Suprapubic skin (tissue), 4 donors: ENCODE measurements at regions not wholly inside any gene's neighbourhood (a gene's known extent, or its start where the extent isn't known, plus 50 kb on each side); places are given as distances from the start of the nearest gene placed in this dataset.

Experiments
- DNase-seq, 2 donors: peaks; one replicate each; pipeline ENCODE4 v3.0.0-alpha.2; 2019; ENCODE audit warnings: low spot score in 2 of 2
- H3K27ac ChIP-seq: fragments of 200-600 bp; sonication (generic); one replicate; pipeline ENCODE4 v1.5.1; 2019
- H3K27me3 ChIP-seq: fragments of 200-600 bp; sonication (generic); one replicate; pipeline ENCODE4 v1.5.1; 2019
- H3K36me3 ChIP-seq: fragments of 200-600 bp; sonication (generic); one replicate; pipeline ENCODE4 v1.5.1; 2019
- H3K4me1 ChIP-seq: fragments of 200-600 bp; sonication (generic); one replicate; pipeline ENCODE4 v1.5.1; 2019
- H3K4me3 ChIP-seq: fragments of 200-600 bp; sonication (generic); one replicate; pipeline ENCODE4 v1.5.1; 2019; ENCODE audit warnings: mild to moderate bottlenecking
- H3K9me3 ChIP-seq: fragments of 200-600 bp; sonication (generic); one replicate; pipeline ENCODE4 v1.5.1; 2019
- EP300 ChIP-seq: sonication (generic); formaldehyde crosslinking; IDR thresholded peaks from one replicate; pipeline ENCODE4 v1.6.1; 2017; ENCODE audit warnings: antibody characterized with exemption
- POLR2A ChIP-seq, 2 donors: fragments of 450-650 bp; IDR thresholded peaks; one replicate each; pipeline ENCODE4 v1.6.1; 2017; ENCODE audit warnings: antibody characterized with exemption in 2 of 2, mild to moderate bottlenecking in 2 of 2, moderate library complexity in 2 of 2
- POLR2AphosphoS5 ChIP-seq, 3 donors: sonication (generic); formaldehyde crosslinking; IDR thresholded peaks; one replicate each; pipeline ENCODE4 v1.6.1; 2017; ENCODE audit warnings: antibody characterized with exemption in 3 of 3
- WGBS: methylation state at CpG from one replicate; pipeline ENCODE4 v1.1.5; 2018; 5-methylcytosine and 5-hydroxymethylcytosine counted together
- TF ChIP-seq, protein P1 (sequence below), 2 donors: fragments of 200-600 bp in 1 of 2; fragments of 450-650 bp in 1 of 2; sonication (generic) in 1 of 2; IDR thresholded peaks; one replicate each; pipeline ENCODE4 v1.5.1; 2016 to 2019; ENCODE audit warnings: antibody characterized with exemption in 2 of 2, mild to moderate bottlenecking in 1 of 2, moderate library complexity in 1 of 2

- H3K36me3 ChIP-seq = no peaks in the 10 kb centered on the region
- H3K4me1 ChIP-seq = no peaks in the 10 kb centered on the region
- no peaks in the 10 kb centered on the region for H3K9me3 ChIP-seq
- TF ChIP-seq POLR2A (IDR thresholded peaks at IDR 0.05) = no peak
- no peak for TF ChIP-seq EP300
- no peak for TF ChIP-seq POLR2AphosphoS5 (IDR thresholded peaks at IDR 0.05)
- TF ChIP-seq, protein P1, sequence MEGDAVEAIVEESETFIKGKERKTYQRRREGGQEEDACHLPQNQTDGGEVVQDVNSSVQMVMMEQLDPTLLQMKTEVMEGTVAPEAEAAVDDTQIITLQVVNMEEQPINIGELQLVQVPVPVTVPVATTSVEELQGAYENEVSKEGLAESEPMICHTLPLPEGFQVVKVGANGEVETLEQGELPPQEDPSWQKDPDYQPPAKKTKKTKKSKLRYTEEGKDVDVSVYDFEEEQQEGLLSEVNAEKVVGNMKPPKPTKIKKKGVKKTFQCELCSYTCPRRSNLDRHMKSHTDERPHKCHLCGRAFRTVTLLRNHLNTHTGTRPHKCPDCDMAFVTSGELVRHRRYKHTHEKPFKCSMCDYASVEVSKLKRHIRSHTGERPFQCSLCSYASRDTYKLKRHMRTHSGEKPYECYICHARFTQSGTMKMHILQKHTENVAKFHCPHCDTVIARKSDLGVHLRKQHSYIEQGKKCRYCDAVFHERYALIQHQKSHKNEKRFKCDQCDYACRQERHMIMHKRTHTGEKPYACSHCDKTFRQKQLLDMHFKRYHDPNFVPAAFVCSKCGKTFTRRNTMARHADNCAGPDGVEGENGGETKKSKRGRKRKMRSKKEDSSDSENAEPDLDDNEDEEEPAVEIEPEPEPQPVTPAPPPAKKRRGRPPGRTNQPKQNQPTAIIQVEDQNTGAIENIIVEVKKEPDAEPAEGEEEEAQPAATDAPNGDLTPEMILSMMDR (IDR thresholded peaks at IDR 0.05) = no peak
- WGBS = 74% methylated on average over 2 of the region's 2 CpGs
- DNase-seq = no peak
- no peaks in the 10 kb centered on the region for H3K27me3 ChIP-seq
- no peak overlapping the region for H3K4me3 ChIP-seq
- H3K27ac ChIP-seq = no peak overlapping the region
These were observed 467.2 kb downstream of the KIF4B start for GRCh38 chr5:155480731-155481131.

DNA sequence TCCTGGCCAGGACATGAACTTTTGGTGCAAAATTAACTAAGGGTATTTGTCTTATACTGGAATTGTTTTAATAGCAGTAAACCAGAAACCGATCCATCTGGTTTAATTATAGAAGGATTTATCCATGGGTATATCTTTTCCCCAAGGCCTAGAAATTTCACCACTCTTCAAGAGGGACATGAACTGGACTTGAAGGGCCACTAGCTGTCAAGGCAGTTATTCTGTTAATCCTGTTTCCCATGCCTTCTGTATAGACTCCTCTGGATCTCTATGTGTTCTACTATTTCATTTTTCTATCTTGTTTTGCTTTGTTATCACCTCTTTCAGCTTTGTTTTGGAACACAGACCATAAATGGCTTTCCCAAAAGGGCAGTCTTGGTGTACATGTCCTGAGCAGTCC lies 467.6 kb downstream of the KIF4B start:
- Histone ChIP-seq H3K4me1 (no peaks in the 10 kb centered on the region), H3K27me3 (no peaks in the 10 kb centered on the region), H3K36me3 (no peaks in the 10 kb centered on the region), H3K4me3 (no peak overlapping the region), H3K9me3 (no peaks in the 10 kb centered on the region), H3K27ac (no peak overlapping the region)
- WGBS = 50% methylated on average over 1 of the region's 1 CpG
- no peak for DNase-seq
- TF ChIP-seq POLR2A (IDR thresholded peaks at IDR 0.05) (no peak), POLR2AphosphoS5 (IDR thresholded peaks at IDR 0.05) (no peak), EP300 (no peak)
- TF ChIP-seq, protein P1 (IDR thresholded peaks at IDR 0.05) = no peak

DNA sequence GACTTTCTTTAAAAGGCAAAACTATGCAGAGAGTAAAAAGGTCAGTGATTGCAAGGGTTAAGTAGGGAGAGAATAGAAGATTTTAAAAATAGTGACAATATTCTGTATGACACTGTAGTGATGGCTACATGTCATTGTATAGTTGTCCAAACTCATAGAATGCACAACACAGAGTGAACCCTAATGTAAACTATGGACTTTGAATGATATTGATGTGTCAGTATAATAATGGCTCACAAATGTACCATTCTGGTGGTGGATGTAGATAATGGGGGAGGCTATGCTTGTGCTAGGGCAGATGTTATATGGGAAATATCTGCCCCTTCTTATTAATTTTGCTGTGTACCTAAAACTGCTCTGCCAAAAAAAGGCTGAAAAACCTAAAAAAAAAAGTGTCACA lies 468.9 kb downstream of the KIF4B start:
- Histone ChIP-seq H3K27ac (no peak overlapping the region), H3K9me3 (no peaks in the 10 kb centered on the region), H3K4me1 (no peaks in the 10 kb centered on the region), H3K27me3 (no peaks in the 10 kb centered on the region), H3K36me3 (no peaks in the 10 kb centered on the region), H3K4me3 (no peak overlapping the region)
- TF ChIP-seq, protein P1 (IDR thresholded peaks at IDR 0.05) = no peak
- TF ChIP-seq POLR2A (IDR thresholded peaks at IDR 0.05) (no peak), POLR2AphosphoS5 (IDR thresholded peaks at IDR 0.05) (no peak), EP300 (no peak)
- DNase-seq = no peak

DNA sequence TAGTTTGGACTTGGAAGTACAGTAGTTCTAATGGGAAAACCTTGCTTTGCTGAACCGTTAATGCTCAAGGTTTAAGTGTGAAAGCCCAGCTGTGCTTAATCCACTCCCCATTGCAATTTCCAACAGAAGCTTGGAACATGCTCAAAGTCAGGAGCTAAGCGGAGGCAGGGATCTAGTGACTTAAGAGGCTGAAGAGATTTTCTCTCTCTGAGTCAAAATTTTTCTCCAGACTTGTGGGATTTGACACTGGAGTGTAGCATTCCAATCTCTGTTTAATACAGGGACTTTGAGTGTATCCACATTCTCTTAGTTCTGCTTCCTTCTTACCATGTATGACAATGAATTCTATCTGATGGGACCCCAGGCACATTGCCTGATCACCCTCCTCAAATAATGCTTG lies 471.8 kb downstream of the KIF4B start:
- H3K9me3 ChIP-seq = no peaks in the 10 kb centered on the region
- H3K4me3 ChIP-seq = no peak overlapping the region
- H3K27me3 ChIP-seq = no peaks in the 10 kb centered on the region
- DNase-seq = no peak
- no peak overlapping the region for H3K27ac ChIP-seq
- H3K4me1 ChIP-seq = no peaks in the 10 kb centered on the region
- TF ChIP-seq POLR2AphosphoS5 (IDR thresholded peaks at IDR 0.05) (no peak), EP300 (no peak), POLR2A (IDR thresholded peaks at IDR 0.05) (no peak)
- TF ChIP-seq, protein P1 (IDR thresholded peaks at IDR 0.05) = no peak
- WGBS = 44% methylated on average over 2 of the region's 2 CpGs
- H3K36me3 ChIP-seq = no peaks in the 10 kb centered on the region

DNA sequence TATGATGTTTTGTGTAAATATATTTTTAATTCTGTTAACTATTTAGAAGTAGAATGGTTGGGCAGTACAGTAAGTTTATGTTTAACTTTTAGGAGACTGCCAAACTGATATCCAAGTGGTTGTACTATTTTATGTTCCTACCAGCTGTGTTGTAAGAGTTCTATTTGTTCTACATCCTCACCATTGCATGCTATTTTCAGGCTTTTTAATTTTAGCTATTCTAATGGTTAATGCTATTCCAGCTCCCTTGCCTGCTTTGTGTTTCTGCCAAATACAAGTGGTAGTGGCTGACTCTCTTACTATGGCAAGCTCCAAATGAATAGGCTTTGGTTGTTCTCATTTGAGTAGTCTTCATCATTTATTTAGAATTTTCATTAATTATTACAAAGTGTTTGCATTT lies 476.4 kb downstream of the KIF4B start:
- no peaks in the 10 kb centered on the region for H3K4me1 ChIP-seq
- no peak overlapping the region for H3K27ac ChIP-seq
- H3K4me3 ChIP-seq = no peak overlapping the region
- H3K27me3 ChIP-seq = no peaks in the 10 kb centered on the region
- TF ChIP-seq POLR2AphosphoS5 (IDR thresholded peaks at IDR 0.05) (no peak), POLR2A (IDR thresholded peaks at IDR 0.05) (no peak), EP300 (no peak)
- TF ChIP-seq, protein P1 (IDR thresholded peaks at IDR 0.05) = no peak
- H3K36me3 ChIP-seq = no peaks in the 10 kb centered on the region
- DNase-seq = no peak
- no peaks in the 10 kb centered on the region for H3K9me3 ChIP-seq
